GM23338 (cell line): ENCODE measurements at regions not wholly inside any gene's neighbourhood (a gene's known extent, or its start where the extent isn't known, plus 50 kb on each side); places are given as distances from the start of the nearest gene placed in this dataset.

Experiments used
- CREB1 ChIP-seq: fragments of 250-450 bp; sonication (Bioruptor Pico); IDR thresholded peaks from 2 replicates; pipeline ENCODE4 v1.5.0; 2020; ENCODE audit warnings: low read depth, mild to moderate bottlenecking, moderate library complexity
- EZH2 ChIP-seq: fragments of 200-600 bp; sonication (generic); IDR thresholded peaks from one replicate; pipeline ENCODE4 v1.8.0; 2017; ENCODE audit warnings: antibody characterized with exemption, mild to moderate bottlenecking, low read depth; ENCODE audit not compliant: unreplicated experiment
- EZH2phosphoT487 ChIP-seq: fragments of 200-600 bp; sonication (generic); IDR thresholded peaks from one replicate; pipeline ENCODE4 v1.8.1; 2018; ENCODE audit warnings: antibody characterized with exemption; ENCODE audit not compliant: unreplicated experiment
- POLR2AphosphoS5 ChIP-seq: IDR thresholded peaks from 2 replicates; pipeline ENCODE4 v1.6.1; 2016; ENCODE audit warnings: antibody characterized with exemption, low read depth
- TF ChIP-seq, protein P1 (sequence below), 2 experiments: fragments of 200-600 bp in 1 of 2; sonication (generic) in 1 of 2; conservative IDR thresholded peaks; 2 replicates each; pipeline versions ENCODE4 v1.5.1 to v1.6.1; 2016 to 2017; ENCODE audit warnings: antibody characterized with exemption in 2 of 2, low read depth in 2 of 2, mild to moderate bottlenecking in 2 of 2, moderate library complexity in 1 of 2

DNA sequence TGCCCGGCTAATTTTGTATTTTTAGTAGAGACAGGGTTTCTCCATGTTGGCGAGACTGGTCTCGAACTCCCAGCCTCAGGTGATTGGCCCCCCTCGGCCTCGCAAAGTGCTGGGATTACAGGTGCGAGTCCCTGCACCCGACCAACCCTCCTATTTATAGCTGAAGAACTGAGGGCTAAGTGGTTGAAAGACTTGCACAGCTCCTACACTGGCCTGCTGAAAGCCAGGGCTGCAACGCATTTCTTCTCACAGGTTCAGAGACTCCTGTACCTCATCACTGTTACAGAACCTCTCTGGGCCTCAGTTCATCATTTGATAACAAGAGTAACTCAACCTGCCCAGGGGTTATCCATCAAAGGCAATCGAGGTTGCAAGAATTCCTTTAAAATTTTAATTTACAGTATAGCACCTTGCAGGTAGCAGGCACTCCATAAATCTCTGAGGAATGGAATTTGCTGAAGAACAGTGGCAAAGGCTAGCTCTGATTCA lies 626.5 kb upstream of the TBL1XR1 start:
- TF ChIP-seq, protein P1, sequence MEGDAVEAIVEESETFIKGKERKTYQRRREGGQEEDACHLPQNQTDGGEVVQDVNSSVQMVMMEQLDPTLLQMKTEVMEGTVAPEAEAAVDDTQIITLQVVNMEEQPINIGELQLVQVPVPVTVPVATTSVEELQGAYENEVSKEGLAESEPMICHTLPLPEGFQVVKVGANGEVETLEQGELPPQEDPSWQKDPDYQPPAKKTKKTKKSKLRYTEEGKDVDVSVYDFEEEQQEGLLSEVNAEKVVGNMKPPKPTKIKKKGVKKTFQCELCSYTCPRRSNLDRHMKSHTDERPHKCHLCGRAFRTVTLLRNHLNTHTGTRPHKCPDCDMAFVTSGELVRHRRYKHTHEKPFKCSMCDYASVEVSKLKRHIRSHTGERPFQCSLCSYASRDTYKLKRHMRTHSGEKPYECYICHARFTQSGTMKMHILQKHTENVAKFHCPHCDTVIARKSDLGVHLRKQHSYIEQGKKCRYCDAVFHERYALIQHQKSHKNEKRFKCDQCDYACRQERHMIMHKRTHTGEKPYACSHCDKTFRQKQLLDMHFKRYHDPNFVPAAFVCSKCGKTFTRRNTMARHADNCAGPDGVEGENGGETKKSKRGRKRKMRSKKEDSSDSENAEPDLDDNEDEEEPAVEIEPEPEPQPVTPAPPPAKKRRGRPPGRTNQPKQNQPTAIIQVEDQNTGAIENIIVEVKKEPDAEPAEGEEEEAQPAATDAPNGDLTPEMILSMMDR (conservative IDR thresholded peaks at IDR 0.05; ENCODE audit: low read depth in 2 of 2): no peak
- TF ChIP-seq EZH2 (no peak), CREB1 (CRISPR knock-in tag) (no peak), EZH2phosphoT487 (no peak), POLR2AphosphoS5 (no peak)
